ENCODE measurements at regions not wholly inside any gene's neighbourhood (a gene's known extent, or its start where the extent isn't known, plus 50 kb on each side); places are given as distances from the start of the nearest gene placed in this dataset.

DNA sequence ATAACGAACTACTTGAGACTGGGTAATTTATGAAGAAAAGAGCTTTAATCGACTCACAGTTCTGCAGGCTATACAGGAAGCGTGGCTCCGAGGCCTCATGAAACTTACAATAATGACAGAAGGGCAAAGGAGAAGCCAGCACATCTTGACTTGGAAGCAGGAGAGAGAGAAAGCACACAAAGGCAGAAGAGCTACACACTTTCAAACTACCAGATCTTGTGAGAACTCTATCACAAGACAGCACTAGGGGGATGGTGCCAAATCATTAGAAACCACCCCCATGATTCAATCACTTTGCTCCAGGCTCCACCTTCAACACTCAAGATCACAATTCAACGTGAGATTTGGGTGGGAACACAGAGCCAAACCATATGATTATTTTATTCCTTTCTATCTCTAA lies 655.9 kb upstream of the SYT4 start:
- TF ChIP-seq, protein P1, sequence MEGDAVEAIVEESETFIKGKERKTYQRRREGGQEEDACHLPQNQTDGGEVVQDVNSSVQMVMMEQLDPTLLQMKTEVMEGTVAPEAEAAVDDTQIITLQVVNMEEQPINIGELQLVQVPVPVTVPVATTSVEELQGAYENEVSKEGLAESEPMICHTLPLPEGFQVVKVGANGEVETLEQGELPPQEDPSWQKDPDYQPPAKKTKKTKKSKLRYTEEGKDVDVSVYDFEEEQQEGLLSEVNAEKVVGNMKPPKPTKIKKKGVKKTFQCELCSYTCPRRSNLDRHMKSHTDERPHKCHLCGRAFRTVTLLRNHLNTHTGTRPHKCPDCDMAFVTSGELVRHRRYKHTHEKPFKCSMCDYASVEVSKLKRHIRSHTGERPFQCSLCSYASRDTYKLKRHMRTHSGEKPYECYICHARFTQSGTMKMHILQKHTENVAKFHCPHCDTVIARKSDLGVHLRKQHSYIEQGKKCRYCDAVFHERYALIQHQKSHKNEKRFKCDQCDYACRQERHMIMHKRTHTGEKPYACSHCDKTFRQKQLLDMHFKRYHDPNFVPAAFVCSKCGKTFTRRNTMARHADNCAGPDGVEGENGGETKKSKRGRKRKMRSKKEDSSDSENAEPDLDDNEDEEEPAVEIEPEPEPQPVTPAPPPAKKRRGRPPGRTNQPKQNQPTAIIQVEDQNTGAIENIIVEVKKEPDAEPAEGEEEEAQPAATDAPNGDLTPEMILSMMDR (IDR thresholded peaks at IDR 0.05), result no peak
- no peak for TF ChIP-seq POLR2A (IDR thresholded peaks at IDR 0.05)

Measured in suprapubic skin (tissue), 3 donors.